Common myeloid progenitor, CD34-positive (primary cell): ENCODE measurements at regions not wholly inside any gene's neighbourhood (a gene's known extent, or its start where the extent isn't known, plus 50 kb on each side); places are given as distances from the start of the nearest gene placed in this dataset.
"Not testable (repeated sequence)": the region's sequence is repeated elsewhere in the genome, so short reads cannot be mapped to it uniquely, and the experiment has no call there.

Experiments
- CTCF ChIA-PET: fragments of 350-600 bp; sonication (Branson Sonifier 250); formaldehyde crosslinking; loops from one replicate; lab custom pipeline; 2021; ENCODE audit warnings: antibody characterized with exemption; lab: Charles Lee
- POLR2A ChIA-PET: fragments of 350-600 bp; sonication (Branson Sonifier 250); formaldehyde crosslinking; loops from one replicate; lab custom pipeline; 2021; ENCODE audit warnings: antibody characterized with exemption; lab: Charles Lee
- DNase-seq, 3 donors: peaks; one replicate each; pipeline versions ENCODE4 v3.0.0 to v3.0.0-alpha.2; 2013
- H3K27ac ChIP-seq, 2 experiments: 1 replicate in 1 of 2; 2 replicates in 1 of 2; pipeline ENCODE4 v1.7.0; 2013; ENCODE audit warnings: inconsistent platforms in 2 of 2, low read length in 2 of 2, mild to moderate bottlenecking in 2 of 2, low read depth in 1 of 2, moderate library complexity in 1 of 2; ENCODE audit not compliant: severe bottlenecking in 2 of 2, insufficient read depth in 1 of 2, poor library complexity in 1 of 2
- H3K27me3 ChIP-seq, 5 experiments: replicated peaks in 2 of 5; 1 replicate in 3 of 5; 2 replicates in 2 of 5; pipeline versions ENCODE4 v1.6.1 to v1.7.0; 2013; ENCODE audit warnings: low read length in 4 of 5, mild to moderate bottlenecking in 2 of 5, moderate library complexity in 2 of 5, inconsistent platforms in 1 of 5; ENCODE audit not compliant: insufficient read depth in 5 of 5, control insufficient read depth in 4 of 5
- H3K36me3 ChIP-seq, 4 experiments: 1 replicate in 2 of 4; 2 replicates in 2 of 4; pipeline versions ENCODE4 v1.6.1 to v1.7.0; 2013; ENCODE audit warnings: low read length in 3 of 4, control low read depth in 1 of 4, mild to moderate bottlenecking in 1 of 4; ENCODE audit not compliant: control insufficient read depth in 4 of 4, insufficient read depth in 4 of 4
- H3K4me1 ChIP-seq, 4 experiments: 1 replicate in 3 of 4; 2 replicates in 1 of 4; pipeline versions ENCODE4 v1.6.1 to v1.7.1; 2013; ENCODE audit warnings: low read length in 3 of 4, mild to moderate bottlenecking in 3 of 4, control low read depth in 1 of 4, inconsistent platforms in 1 of 4, moderate library complexity in 1 of 4; ENCODE audit not compliant: control insufficient read depth in 4 of 4, insufficient read depth in 4 of 4; ENCODE audit errors: control extremely low read depth in 1 of 4
- H3K4me3 ChIP-seq, 7 experiments: 1 replicate in 4 of 7; 2 replicates in 3 of 7; pipeline versions ENCODE4 v1.5.1 to v1.7.0; 2013; ENCODE audit warnings: mild to moderate bottlenecking in 7 of 7, low read length in 6 of 7, moderate library complexity in 6 of 7, inconsistent platforms in 2 of 7, low read depth in 2 of 7, control low read depth in 1 of 7; ENCODE audit not compliant: insufficient read depth in 4 of 7, control insufficient read depth in 1 of 7; ENCODE audit errors: extremely low read depth in 1 of 7
- H3K9me3 ChIP-seq, 5 experiments: 1 replicate in 4 of 5; 2 replicates in 1 of 5; pipeline versions ENCODE4 v1.6.1 to v1.7.1; 2013; ENCODE audit warnings: low read length in 4 of 5, mild to moderate bottlenecking in 2 of 5, inconsistent platforms in 1 of 5, low read depth in 1 of 5, moderate library complexity in 1 of 5; ENCODE audit not compliant: control insufficient read depth in 4 of 5, insufficient read depth in 2 of 5; ENCODE audit errors: control extremely low read depth in 1 of 5
- WGBS: methylation state at CpG from one replicate; pipeline ENCODE4 v1.1.5; 2013; ENCODE audit not compliant: insufficient coverage; 5-methylcytosine and 5-hydroxymethylcytosine counted together

DNA sequence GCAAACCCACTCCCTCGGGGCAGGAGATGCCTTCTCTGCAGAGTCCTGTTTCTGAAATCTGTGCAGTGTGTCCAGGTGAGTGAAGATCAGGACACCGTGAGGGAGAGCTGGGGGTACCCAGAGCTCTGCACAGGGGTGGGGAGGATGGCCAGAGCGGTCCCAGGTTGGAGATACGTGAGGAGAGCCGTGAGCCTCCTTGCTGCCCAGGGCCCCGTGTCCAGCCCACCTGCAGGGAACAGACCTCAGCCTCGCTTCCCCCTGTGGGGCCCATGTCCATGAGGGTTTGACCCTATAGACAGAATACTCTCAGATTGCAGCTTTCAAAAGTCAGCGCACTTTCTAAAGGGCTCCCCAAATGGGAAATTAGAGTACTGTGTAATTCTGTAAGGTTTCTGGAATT is 66.5 kb upstream of the EN2 start:
- ChIA-PET CTCF (interaction anchor here (1.2 kb wide), 1 partner anchor 9 kb away, joined by 3 read pairs; no protein-coding TSS in a partner anchor), POLR2A (no interaction called here)
- DNase-seq = no peak
- no peak overlapping the region for H3K4me3 ChIP-seq
- 84% methylated on average over 7 of the region's 8 CpGs for WGBS
- peaks cover 0 to 83% (median 14%) of the 10 kb centered on the region in 5 experiments for H3K27me3 ChIP-seq
- no peaks in the 10 kb centered on the region for H3K9me3 ChIP-seq
- H3K27ac ChIP-seq = no peak overlapping the region
- H3K36me3 ChIP-seq = no peaks in the 10 kb centered on the region
- H3K4me1 ChIP-seq = no peaks in the 10 kb centered on the region

- CTCF ChIA-PET = interaction anchor here (0.9 kb wide), 1 partner anchor 10 kb away, joined by 3 read pairs; no protein-coding TSS in a partner anchor
- no peak for DNase-seq
- WGBS = 85% methylated on average over 9 of the region's 11 CpGs
- Histone ChIP-seq H3K4me3 (no peak overlapping the region), H3K27ac (no peak overlapping the region), H3K27me3 (peaks cover 0 to 78% (median 11%) of the 10 kb centered on the region in 5 experiments), H3K36me3 (no peaks in the 10 kb centered on the region), H3K9me3 (no peaks in the 10 kb centered on the region), H3K4me1 (no peaks in the 10 kb centered on the region)
- POLR2A ChIA-PET = interaction anchor here (0.6 kb wide), 1 partner anchor 15 kb away, joined by 3 read pairs; no protein-coding TSS in a partner anchor
Measured at GRCh38 chr7:155392726-155393570, 65.0 kb upstream of the EN2 start.

DNA sequence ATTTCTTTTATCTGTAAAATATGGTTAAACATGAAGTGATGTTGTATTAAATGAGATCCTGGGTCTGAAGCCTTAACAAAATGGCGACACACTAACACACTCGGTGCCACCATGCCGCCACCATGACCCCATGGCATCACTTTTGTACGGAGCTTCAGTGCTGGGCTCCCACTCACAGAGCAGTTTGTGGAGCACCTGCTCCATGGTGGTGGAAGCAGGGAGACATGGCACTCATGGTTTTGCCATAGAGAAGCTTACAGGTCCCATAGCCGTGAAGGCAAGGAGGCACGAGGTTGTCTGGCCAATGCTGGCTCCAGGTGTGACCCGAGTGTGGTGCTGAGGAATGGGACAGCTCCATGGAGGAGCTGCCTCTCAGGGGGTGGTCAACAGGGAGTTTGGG is 63.5 kb upstream of the EN2 start:
- no peaks in the 10 kb centered on the region for H3K4me1 ChIP-seq

DNA sequence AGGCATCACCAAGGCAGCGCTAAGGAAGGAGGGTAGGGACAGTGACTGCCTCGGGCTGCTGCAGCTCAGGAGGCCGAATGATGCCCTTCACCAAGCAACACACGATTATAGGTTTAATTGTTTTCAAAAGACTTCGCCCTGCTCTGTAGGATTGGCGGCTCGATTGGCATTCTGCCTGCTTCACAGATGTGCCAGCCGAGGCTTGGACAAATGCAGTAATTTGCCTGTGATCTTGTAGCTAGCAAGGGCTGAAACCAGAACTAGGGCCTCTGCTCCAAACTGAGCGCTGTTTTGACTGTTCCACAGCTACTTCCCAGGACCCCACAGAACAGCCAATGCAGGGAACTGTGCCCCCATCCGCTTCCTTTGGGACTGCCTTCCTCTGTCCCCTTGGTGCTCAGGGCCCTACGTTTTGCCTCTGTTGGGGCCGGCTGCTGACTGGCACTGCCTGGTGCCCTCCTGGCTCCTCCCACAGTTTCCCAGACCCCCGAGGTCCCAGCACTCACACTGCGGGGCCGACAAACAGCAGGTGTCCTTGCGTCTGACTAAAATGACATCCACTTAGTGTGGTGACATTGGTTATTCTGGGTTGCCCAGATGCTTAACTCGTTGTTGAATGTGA is 62.6 kb upstream of the EN2 start:
- Histone ChIP-seq H3K27ac (no peak overlapping the region), H3K36me3 (no peaks in the 10 kb centered on the region), H3K4me1 (no peaks in the 10 kb centered on the region), H3K4me3 (no peak overlapping the region), H3K27me3 (peaks cover 0 to 73% (median 11%) of the 10 kb centered on the region in 5 experiments), H3K9me3 (no peaks in the 10 kb centered on the region)
- ChIA-PET POLR2A (no interaction called here), CTCF (interaction anchor here (0.7 kb wide), 1 partner anchor 46 kb away, joined by 3 read pairs; no protein-coding TSS in a partner anchor)
- DNase-seq = no peak
- 75% methylated on average over 16 of the region's 17 CpGs for WGBS

More for the DNA sequence above, 63.5 kb upstream of the EN2 start:
- ChIA-PET CTCF (no interaction called here), POLR2A (no interaction called here)
- Histone ChIP-seq H3K36me3 (no peaks in the 10 kb centered on the region), H3K27ac (no peak overlapping the region), H3K27me3 (peaks cover 0 to 73% (median 11%) of the 10 kb centered on the region in 5 experiments), H3K4me3 (no peak overlapping the region), H3K9me3 (no peaks in the 10 kb centered on the region)
- DNase-seq = no peak
- 96% methylated on average over 5 of the region's 7 CpGs for WGBS

DNA sequence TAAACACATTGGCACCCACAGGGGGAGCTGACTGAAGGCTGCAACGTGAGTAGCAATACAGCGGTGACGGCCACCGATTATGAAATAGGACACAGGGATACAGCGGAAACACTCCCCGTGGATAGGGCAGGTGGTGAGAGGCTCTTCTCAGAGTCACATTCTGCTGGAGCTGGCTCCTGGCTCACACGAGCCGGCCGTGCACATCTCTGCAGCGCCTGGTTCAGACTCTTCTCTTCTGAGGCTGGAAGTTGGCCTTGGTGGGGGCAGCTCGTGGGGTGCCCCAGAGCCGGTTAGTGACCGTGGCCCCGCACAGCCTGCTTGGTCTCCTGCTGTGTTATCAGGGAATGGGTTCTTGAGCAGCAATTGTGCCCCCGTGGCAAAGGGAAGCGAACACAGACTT is 61.3 kb upstream of the EN2 start:
- Histone ChIP-seq H3K4me1 (no peaks in the 10 kb centered on the region), H3K4me3 (no peak overlapping the region), H3K9me3 (no peaks in the 10 kb centered on the region), H3K27me3 (peaks cover 0 to 74% (median 13%) of the 10 kb centered on the region in 5 experiments), H3K27ac (no peak overlapping the region), H3K36me3 (no peaks in the 10 kb centered on the region)
- ChIA-PET CTCF (interaction anchor here (1.2 to 1.7 kb wide), 2 partner anchors 17 kb away, joined by 3 to 6 read pairs; no protein-coding TSS in a partner anchor), POLR2A (interaction anchor here (0.6 kb wide), 1 partner anchor 108 kb away, joined by 8 read pairs; no protein-coding TSS in a partner anchor)
- WGBS = 91% methylated on average over 14 of the region's 16 CpGs
- no peak for DNase-seq

- WGBS = 89% methylated on average over 18 of the region's 49 CpGs
- H3K27me3 ChIP-seq = peaks cover 0 to 74% (median 10%) of the 10 kb centered on the region in 5 experiments
- H3K4me1 ChIP-seq, H3K27ac ChIP-seq, DNase-seq, H3K36me3 ChIP-seq, H3K9me3 ChIP-seq, POLR2A ChIA-PET, H3K4me3 ChIP-seq: not testable (repeated sequence)
- CTCF ChIA-PET = interaction anchor here (1.6 to 1.7 kb wide), 2 partner anchors 15 to 18 kb away, joined by 3 to 6 read pairs; no protein-coding TSS in a partner anchor
Measured at GRCh38 chr7:155397758-155398714, 59.9 kb upstream of the EN2 start.
